ENCODE measurements at regions not wholly inside any gene's neighbourhood (a gene's known extent, or its start where the extent isn't known, plus 50 kb on each side); places are given as distances from the start of the nearest gene placed in this dataset.

DNA sequence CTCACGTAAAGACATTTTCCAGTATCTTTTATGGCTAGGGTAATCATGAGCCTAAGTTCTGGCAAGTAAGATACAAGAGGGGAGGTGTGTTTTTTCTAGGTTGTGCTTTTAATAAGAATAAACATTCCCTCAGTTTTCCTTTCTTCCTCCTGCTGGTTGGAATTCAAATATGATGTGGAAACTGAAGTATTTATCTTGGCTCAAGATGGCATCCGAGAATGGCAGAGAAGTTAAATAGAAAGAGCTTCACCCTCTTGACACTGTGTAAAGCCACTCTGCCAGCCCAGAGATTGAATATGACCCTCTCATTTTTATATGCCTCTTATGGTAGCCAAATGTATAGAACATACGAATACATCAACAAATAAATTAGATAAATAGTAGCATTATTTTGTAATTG is 438.4 kb downstream of the ISL1 start:
- intact Hi-C loops (cut with DNase I): no loop called here
- no peaks in the 10 kb centered on the region for H3K9me3 ChIP-seq

DNA sequence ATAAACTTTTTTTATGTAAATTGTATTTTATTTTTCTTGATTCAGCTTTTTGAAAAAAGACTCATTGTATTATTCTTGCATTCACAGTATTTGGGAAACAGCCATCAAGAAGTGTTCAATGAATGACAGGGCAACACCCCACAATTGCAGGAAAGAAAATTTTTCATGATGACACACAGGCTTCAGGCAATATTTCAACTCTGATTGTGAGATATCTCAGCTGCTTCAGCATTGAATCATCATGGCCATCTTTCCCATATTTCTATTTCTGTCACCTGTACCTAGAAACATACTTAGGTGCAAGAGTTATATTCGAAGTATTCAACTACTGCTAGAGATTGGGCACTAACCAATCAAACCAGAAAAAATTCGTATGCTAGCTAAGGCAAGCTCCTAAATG is 446.0 kb downstream of the ISL1 start:
- TF ChIP-seq, protein P1, sequence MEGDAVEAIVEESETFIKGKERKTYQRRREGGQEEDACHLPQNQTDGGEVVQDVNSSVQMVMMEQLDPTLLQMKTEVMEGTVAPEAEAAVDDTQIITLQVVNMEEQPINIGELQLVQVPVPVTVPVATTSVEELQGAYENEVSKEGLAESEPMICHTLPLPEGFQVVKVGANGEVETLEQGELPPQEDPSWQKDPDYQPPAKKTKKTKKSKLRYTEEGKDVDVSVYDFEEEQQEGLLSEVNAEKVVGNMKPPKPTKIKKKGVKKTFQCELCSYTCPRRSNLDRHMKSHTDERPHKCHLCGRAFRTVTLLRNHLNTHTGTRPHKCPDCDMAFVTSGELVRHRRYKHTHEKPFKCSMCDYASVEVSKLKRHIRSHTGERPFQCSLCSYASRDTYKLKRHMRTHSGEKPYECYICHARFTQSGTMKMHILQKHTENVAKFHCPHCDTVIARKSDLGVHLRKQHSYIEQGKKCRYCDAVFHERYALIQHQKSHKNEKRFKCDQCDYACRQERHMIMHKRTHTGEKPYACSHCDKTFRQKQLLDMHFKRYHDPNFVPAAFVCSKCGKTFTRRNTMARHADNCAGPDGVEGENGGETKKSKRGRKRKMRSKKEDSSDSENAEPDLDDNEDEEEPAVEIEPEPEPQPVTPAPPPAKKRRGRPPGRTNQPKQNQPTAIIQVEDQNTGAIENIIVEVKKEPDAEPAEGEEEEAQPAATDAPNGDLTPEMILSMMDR (IDR thresholded peaks at IDR 0.05): no peak
- H3K36me3 ChIP-seq: no peaks in the 10 kb centered on the region
- intact Hi-C loops (cut with DNase I): no loop called here

More for the DNA sequence above, 438.4 kb downstream of the ISL1 start:
- Histone ChIP-seq H3K4me1 (no peaks in the 10 kb centered on the region), H3K36me3 (no peaks in the 10 kb centered on the region), H3K27me3 (no peaks in the 10 kb centered on the region), H3K4me3 (no peak overlapping the region), H3K27ac (no peak overlapping the region)
- TF ChIP-seq, protein P1 (IDR thresholded peaks at IDR 0.05): no peak
- no peak for DNase-seq (ENCODE audit: low spot score in 2 of 2)

DNA sequence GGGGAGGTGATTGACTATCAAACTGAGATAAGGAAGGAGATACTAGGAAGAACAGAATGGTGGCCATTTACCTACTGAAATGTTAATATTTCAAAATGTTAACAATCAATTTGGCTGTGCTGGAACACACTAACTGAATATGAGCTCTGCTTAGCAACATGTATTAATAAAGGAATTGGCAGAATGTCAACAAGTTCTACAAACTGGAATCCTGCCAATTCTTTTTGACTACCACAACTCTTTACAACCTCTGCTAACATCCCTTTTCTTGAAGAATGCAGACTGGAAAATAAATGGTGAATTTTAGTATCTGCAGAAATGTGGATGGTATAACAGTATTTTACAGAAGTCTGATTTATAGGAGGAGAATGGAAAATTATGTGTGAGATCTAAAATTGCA is 446.4 kb downstream of the ISL1 start:
- Histone ChIP-seq H3K4me1 (no peaks in the 10 kb centered on the region), H3K9me3 (no peaks in the 10 kb centered on the region), H3K27ac (no peak overlapping the region), H3K36me3 (no peaks in the 10 kb centered on the region), H3K27me3 (no peaks in the 10 kb centered on the region), H3K4me3 (no peak overlapping the region)
- intact Hi-C loops (cut with DNase I): no loop called here
- TF ChIP-seq, protein P1 (IDR thresholded peaks at IDR 0.05): no peak
- DNase-seq (ENCODE audit: low spot score in 2 of 2): no peak

More for the DNA sequence above, 446.0 kb downstream of the ISL1 start:
- H3K27ac ChIP-seq: no peak overlapping the region
- DNase-seq (ENCODE audit: low spot score in 2 of 2): no peak
- no peak overlapping the region for H3K4me3 ChIP-seq
- H3K27me3 ChIP-seq: no peaks in the 10 kb centered on the region
- no peaks in the 10 kb centered on the region for H3K9me3 ChIP-seq
- H3K4me1 ChIP-seq: no peaks in the 10 kb centered on the region

DNA sequence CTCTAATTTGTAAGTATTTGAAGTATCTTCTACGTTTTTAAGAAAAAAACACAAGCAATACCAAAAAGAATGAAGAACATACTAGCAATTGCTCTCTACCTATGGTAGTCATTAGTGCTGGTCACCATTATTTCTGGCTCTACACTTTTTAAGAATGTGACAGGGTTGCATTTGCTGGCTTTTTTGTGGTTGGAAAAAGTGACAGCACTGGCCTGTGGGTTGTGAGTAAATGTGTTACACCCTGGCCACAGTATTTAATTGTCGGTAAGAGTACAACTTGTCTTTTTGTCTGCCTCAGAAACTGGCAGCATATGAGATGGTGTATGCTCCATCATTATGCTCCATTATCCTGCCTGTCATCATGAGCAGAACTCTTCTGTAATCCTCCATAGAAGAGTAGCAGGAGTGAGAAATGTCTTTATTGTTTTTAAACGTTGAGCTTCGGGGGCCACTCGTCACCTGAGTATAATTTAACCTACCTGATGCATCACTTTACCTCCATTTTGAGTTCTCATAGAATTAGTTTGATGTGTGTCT is 449.8 kb downstream of the ISL1 start:
- Histone ChIP-seq H3K27me3 (no peaks in the 10 kb centered on the region), H3K4me1 (no peaks in the 10 kb centered on the region), H3K9me3 (no peaks in the 10 kb centered on the region), H3K27ac (no peak overlapping the region), H3K4me3 (no peak overlapping the region), H3K36me3 (no peaks in the 10 kb centered on the region)
- intact Hi-C loops (cut with DNase I): no loop called here
- no peak for DNase-seq (ENCODE audit: low spot score in 2 of 2)
- TF ChIP-seq, protein P1 (IDR thresholded peaks at IDR 0.05): no peak

DNA sequence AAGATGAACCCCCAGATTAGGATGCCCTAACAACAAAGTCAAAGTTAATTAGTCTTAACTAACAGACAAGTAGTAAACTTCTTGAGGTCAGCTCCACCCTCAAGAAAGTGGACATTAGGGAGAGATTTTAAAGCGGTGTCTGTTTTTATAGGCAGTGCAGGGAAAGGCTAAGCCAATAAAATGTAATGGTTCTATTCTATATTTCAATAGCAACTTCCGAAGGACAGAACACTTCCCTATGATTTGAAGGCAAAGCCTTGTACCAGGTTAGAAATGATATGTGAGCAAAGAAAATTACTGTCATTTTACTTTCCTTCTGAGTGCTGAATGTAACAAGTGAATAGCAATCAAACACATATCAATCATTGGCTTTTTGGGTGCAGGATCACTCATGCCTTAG is 455.2 kb downstream of the ISL1 start:
- H3K4me3 ChIP-seq: no peak overlapping the region
- intact Hi-C loops (cut with DNase I): no loop called here

More for the DNA sequence above, 455.2 kb downstream of the ISL1 start:
- H3K9me3 ChIP-seq: no peaks in the 10 kb centered on the region
- TF ChIP-seq, protein P1 (IDR thresholded peaks at IDR 0.05): no peak
- H3K4me1 ChIP-seq: no peaks in the 10 kb centered on the region
- no peak for DNase-seq (ENCODE audit: low spot score in 2 of 2)
- no peaks in the 10 kb centered on the region for H3K27me3 ChIP-seq
- H3K36me3 ChIP-seq: no peaks in the 10 kb centered on the region
- H3K27ac ChIP-seq: no peak overlapping the region

Data from ascending aorta (tissue), 2 donors.